Small intestine (tissue), 7 donors: ENCODE measurements at regions not wholly inside any gene's neighbourhood (a gene's known extent, or its start where the extent isn't known, plus 50 kb on each side); places are given as distances from the start of the nearest gene placed in this dataset.

Experiments
- DNase-seq, 2 donors: peaks; one replicate each; pipeline versions ENCODE4 v3.0.0 to v3.0.0-alpha.2; 2013
- FAIRE-seq: peaks from 2 replicates; lab custom pipeline; 2012; peaks lifted over from hg19 to GRCh38; lab: Jason Lieb, UNC
- H3K27ac ChIP-seq, 3 donors: one replicate each; pipeline ENCODE4 v1.5.1; 2013; ENCODE audit warnings: low read length in 2 of 3, mild to moderate bottlenecking in 2 of 3, control low read depth in 1 of 3, inconsistent platforms in 1 of 3, low read depth in 1 of 3, moderate library complexity in 1 of 3
- H3K27me3 ChIP-seq, 3 donors: one replicate each; pipeline ENCODE4 v1.6.1; 2013; ENCODE audit warnings: low read length in 3 of 3, inconsistent platforms in 1 of 3; ENCODE audit not compliant: control insufficient read depth in 3 of 3, insufficient read depth in 3 of 3
- H3K36me3 ChIP-seq, 3 donors: one replicate each; pipeline ENCODE4 v1.6.1; 2013; ENCODE audit warnings: low read length in 3 of 3, inconsistent platforms in 1 of 3, low read depth in 1 of 3, mild to moderate bottlenecking in 1 of 3, moderate library complexity in 1 of 3; ENCODE audit not compliant: control insufficient read depth in 3 of 3, insufficient read depth in 2 of 3
- H3K4me1 ChIP-seq, 3 donors: one replicate each; pipeline ENCODE4 v1.6.1; 2013; ENCODE audit warnings: low read length in 2 of 3, inconsistent platforms in 1 of 3, low read depth in 1 of 3, mild to moderate bottlenecking in 1 of 3, moderate library complexity in 1 of 3; ENCODE audit not compliant: control insufficient read depth in 3 of 3, insufficient read depth in 2 of 3
- H3K4me3 ChIP-seq, 3 donors: one replicate each; pipeline ENCODE4 v1.5.1; 2013; ENCODE audit warnings: low read length in 3 of 3, control low read depth in 1 of 3, inconsistent platforms in 1 of 3, low read depth in 1 of 3, mild to moderate bottlenecking in 1 of 3, moderate library complexity in 1 of 3
- H3K9me3 ChIP-seq, 2 donors: one replicate each; pipeline ENCODE4 v1.6.1; 2013; ENCODE audit warnings: low read depth in 1 of 2, low read length in 1 of 2; ENCODE audit not compliant: control insufficient read depth in 2 of 2, insufficient read depth in 1 of 2
- WGBS, 3 donors: extraction: QIAGEN DNeasy Blood & Tissue Kit; methylation state at CpG; one replicate each; pipeline ENCODE4 v1.1.7; 2013; 5-methylcytosine and 5-hydroxymethylcytosine counted together
- donor health status: healthy with polysubstance abuse.
- donor health status: control.
- donor health status: control.
- donor health status: Bipolar disorder and iron deficiency.
- donor health status: healthy.

DNA sequence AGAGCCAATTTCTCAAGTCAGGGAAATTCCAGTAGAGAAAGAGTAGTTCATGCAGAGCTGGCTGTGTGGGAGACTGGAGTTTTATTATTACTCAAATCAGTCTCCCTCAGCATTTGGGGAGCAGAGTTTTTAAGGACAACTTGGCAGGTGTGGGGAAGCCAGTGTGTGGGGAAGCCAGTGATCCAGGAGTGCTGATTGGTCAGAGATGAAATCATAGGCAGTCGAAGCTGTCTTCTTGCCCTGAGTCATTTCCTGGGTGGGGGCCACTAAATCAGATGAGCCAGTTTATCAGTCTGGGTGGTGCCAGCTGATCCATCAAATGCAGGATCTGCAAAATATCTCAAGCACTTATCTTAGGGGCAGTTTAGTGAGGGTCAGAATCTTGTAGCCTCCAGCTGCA is 194.6 kb upstream of the NRG3 start:
- Histone ChIP-seq H3K4me3 (no peak overlapping the region), H3K36me3 (no peaks in the 10 kb centered on the region), H3K27ac (no peak overlapping the region), H3K4me1 (no peaks in the 10 kb centered on the region), H3K9me3 (no peaks in the 10 kb centered on the region), H3K27me3 (no peaks in the 10 kb centered on the region)
- FAIRE-seq: no peak
- WGBS, 3 donors: 47 to 83% (median 61%) methylated on average over 1 of the region's 1 CpG
- DNase-seq: no peak

DNA sequence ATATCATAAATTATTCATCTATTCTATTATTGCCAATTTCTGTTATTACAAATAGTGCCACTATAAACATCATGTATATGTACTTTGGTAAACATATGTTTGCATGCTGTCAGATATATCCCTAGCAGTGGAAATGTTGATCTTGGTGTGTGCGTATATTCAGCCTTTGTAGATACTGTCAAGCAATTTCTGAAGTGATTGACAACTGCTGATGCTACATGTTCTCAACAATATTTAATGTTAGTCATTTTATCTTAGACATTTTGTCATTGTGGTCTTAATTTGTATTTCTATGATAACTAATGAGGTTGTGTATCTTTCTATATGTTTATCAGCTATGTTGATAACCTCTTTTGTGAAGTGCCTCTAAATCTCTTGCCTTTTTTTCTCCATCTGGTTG is 186.5 kb upstream of the NRG3 start:
- Histone ChIP-seq H3K4me3 (no peak overlapping the region), H3K4me1 (no peaks in the 10 kb centered on the region), H3K9me3 (no peaks in the 10 kb centered on the region), H3K27ac (no peak overlapping the region), H3K27me3 (no peaks in the 10 kb centered on the region), H3K36me3 (no peaks in the 10 kb centered on the region)
- no peak for DNase-seq
- WGBS, 3 donors: 83 to 89% (median 88%) methylated on average over 1 of the region's 1 CpG
- no peak for FAIRE-seq

DNA sequence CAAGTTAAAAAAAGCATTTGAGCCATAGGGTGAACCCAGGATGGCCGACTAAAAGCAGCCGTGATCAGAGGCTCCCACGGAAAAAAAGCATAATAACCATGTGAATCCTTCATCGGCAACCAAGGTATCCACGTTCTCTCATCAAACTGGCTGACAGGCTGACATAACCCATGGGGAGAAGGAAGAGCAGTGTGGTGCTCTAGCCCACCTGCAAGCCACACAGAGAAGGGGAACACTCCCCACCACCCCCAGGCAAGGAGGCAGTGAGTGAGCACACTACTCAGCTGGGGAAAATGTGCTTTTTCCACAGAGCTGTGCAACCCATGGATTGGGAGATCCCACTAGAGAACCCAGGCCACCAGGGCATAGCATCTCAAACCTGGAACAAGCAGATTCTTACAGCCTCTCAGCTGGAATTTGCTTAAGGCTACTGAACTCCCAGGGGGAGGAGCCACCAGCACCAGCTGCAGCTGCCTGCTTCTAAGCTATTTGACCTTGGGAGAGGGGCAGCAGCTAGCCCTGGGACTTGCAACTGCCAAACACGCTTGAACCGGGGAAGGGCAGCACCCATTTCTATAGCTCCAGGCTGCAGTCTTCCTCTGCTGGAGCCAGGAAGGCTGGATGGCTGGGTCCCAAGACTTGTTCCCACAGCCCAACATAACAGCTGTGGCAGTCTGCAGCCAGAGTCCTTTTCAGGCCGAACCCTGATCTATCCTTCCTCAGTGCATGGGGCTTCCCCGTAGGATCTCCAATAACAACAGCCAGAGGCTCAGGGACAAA is 178.2 kb upstream of the NRG3 start:
- no peak overlapping the region for H3K27ac ChIP-seq
- no peaks in the 10 kb centered on the region for H3K27me3 ChIP-seq
- H3K9me3 ChIP-seq: peaks cover 0 to 12% of the 10 kb centered on the region in 2 donors
- no peaks in the 10 kb centered on the region for H3K36me3 ChIP-seq
- no peaks in the 10 kb centered on the region for H3K4me1 ChIP-seq
- H3K4me3 ChIP-seq: no peak overlapping the region
- FAIRE-seq (no peak), DNase-seq (no peak)
- WGBS, 3 donors: 62 to 82% (median 64%) methylated on average over 9 of the region's 9 CpGs

DNA sequence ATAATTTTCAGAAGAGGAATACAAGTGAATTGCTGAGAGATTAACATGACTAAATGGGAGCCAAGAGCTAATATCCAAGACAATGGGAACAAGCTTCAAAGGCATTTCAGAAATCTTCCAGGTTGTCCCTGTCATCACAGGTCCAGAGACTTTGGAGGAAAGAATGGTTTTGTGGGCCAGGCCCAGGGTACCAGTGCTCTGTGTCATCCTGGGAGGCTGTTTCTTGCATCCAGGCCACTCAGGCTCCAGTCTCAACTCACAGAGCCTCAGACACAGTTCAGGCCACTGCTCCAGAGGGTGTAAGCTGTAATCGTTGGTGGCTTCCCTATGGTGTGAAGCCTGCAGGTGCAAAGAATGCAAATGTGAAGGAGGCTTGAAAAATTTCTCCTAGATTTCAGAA is 170.4 kb upstream of the NRG3 start:
- Histone ChIP-seq H3K9me3 (no peaks in the 10 kb centered on the region), H3K4me3 (no peak overlapping the region), H3K27ac (no peak overlapping the region), H3K4me1 (no peaks in the 10 kb centered on the region), H3K36me3 (no peaks in the 10 kb centered on the region), H3K27me3 (no peaks in the 10 kb centered on the region)
- 38 to 69% (median 57%) methylated on average over 1 of the region's 1 CpG for WGBS, 3 donors
- DNase-seq (no peak), FAIRE-seq (no peak)

DNA sequence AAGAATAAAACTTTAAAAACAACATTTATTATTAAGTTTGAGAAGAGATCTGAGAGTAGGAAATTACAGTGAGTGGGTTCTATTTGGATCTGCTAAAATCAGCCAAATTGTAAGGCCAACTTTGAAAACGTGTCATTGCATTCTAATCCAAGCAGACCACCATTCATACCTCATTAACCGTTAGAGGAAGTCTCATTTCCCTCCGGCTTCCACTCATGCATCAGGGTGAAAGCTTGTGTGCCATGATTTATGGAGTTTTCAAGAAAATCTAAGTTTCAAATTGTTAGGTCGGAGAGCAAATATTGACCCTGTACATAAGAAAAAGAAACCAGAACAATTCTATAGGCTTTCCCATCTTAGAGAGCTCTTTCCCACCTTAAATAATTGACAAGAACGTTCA is 166.6 kb upstream of the NRG3 start:
- Histone ChIP-seq H3K27me3 (no peaks in the 10 kb centered on the region), H3K27ac (no peak overlapping the region), H3K4me3 (no peak overlapping the region), H3K36me3 (no peaks in the 10 kb centered on the region), H3K4me1 (no peaks in the 10 kb centered on the region), H3K9me3 (no peaks in the 10 kb centered on the region)
- 23 to 36% (median 25%) methylated on average over 5 of the region's 5 CpGs for WGBS, 3 donors
- FAIRE-seq: no peak
- DNase-seq: no peak

DNA sequence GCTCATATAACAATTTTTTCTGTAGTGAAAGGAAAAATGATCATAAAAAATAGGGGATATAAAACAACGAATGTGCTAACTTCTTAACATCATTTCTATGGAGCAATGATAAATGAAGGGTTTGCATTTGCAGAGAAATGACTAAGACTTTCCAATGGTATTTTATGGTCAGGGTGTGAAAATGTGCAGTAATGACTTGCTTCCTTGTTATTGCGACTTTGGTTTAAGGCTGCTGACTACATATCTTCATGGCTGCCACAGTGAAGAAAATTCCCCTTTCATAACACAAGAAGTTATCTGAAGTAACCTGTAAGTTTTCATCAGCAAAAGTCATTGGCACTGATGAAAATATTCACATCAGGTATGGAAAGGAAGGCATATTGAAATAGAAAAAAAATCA is 166.1 kb upstream of the NRG3 start:
- Histone ChIP-seq H3K4me1 (no peaks in the 10 kb centered on the region), H3K36me3 (no peaks in the 10 kb centered on the region), H3K9me3 (no peaks in the 10 kb centered on the region), H3K4me3 (no peak overlapping the region), H3K27me3 (no peaks in the 10 kb centered on the region), H3K27ac (no peak overlapping the region)
- no peak for DNase-seq
- WGBS, 3 donors: 55 to 75% (median 61%) methylated on average over 2 of the region's 2 CpGs
- FAIRE-seq: no peak

DNA sequence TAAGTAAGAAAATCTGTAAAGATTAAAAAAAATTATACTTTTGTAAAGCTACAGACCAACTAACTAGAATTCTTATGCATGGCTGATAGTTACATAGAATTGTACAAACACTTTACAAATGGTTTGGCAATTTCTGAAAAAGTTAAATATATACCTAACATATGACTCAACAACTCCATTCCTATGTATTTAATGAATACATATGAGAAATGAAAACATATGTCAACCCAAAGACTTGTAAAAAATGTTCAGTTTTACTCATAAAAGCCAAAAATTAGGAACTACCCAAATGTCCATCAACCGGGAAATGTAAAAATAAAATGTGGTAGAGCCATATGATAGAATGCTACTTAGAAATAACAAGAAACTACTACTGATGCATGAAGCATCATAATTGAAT is 152.6 kb upstream of the NRG3 start:
- H3K4me1 ChIP-seq: no peaks in the 10 kb centered on the region
- 92 to 95% (median 93%) methylated on average over 1 of the region's 1 CpG for WGBS, 3 donors
- H3K4me3 ChIP-seq: no peak overlapping the region
- H3K9me3 ChIP-seq: no peaks in the 10 kb centered on the region
- no peaks in the 10 kb centered on the region for H3K27me3 ChIP-seq
- DNase-seq: no peak
- no peak overlapping the region for H3K27ac ChIP-seq
- no peak for FAIRE-seq
- H3K36me3 ChIP-seq: no peaks in the 10 kb centered on the region

DNA sequence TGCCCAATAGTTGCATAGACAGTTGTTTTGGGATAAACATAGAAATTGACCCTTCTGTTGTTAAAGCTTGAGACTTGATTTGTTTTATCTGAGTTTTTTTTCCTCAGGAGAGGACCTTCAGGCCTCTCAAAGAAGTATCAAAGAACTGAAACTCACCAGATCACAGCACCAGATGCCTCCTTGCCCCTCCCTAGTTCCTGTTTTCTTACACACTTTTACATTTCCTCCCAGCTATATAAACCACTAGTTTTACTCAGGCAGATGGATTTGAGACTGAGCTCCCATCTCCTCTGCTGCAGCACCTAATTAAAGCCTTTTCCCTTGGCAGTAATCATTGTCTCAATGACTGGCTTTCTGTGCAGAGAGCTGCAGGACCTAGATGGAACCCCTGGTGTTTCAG is 150.6 kb upstream of the NRG3 start:
- no peaks in the 10 kb centered on the region for H3K36me3 ChIP-seq
- H3K4me3 ChIP-seq: no peak overlapping the region
- H3K27me3 ChIP-seq: no peaks in the 10 kb centered on the region
- H3K27ac ChIP-seq: no peak overlapping the region
- no peaks in the 10 kb centered on the region for H3K4me1 ChIP-seq
- FAIRE-seq (no peak), DNase-seq (no peak)
- H3K9me3 ChIP-seq: no peaks in the 10 kb centered on the region

DNA sequence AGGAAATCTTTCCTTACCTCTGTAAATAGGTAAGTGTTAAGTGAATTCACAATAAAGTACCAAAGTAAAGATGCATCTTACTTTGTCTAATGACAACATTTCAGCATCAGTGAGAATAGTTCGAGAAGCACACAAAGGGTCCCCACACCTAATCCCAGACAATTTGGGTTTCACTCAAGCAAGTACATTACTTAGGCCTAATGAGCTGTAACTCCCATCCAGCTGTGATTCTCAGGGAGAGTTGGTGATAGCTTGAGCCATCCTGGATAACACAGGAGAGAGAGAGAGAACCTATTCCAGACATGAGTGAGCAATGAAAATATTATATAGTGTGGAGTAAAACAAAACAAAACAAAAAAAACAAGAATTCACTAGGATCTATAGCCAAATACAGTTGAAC is 149.1 kb upstream of the NRG3 start:
- Histone ChIP-seq H3K36me3 (no peaks in the 10 kb centered on the region), H3K27me3 (no peaks in the 10 kb centered on the region), H3K4me3 (no peak overlapping the region), H3K4me1 (no peaks in the 10 kb centered on the region), H3K9me3 (no peaks in the 10 kb centered on the region), H3K27ac (no peak overlapping the region)
- no peak for FAIRE-seq
- DNase-seq: no peak
- 77 to 82% (median 80%) methylated on average over 1 of the region's 1 CpG for WGBS, 3 donors
